Thyroid gland (tissue), 4 donors: ENCODE measurements at regions not wholly inside any gene's neighbourhood (a gene's known extent, or its start where the extent isn't known, plus 50 kb on each side); places are given as distances from the start of the nearest gene placed in this dataset.

Source experiments
- CTCF ChIP-seq, 6 experiments: fragments of 200-600 bp in 3 of 6; fragments of 450-650 bp in 3 of 6; sonication (generic) in 3 of 6; IDR thresholded peaks; one replicate each; pipeline ENCODE4 v1.5.1; 2016 to 2019; ENCODE audit warnings: antibody characterized with exemption in 6 of 6, mild to moderate bottlenecking in 2 of 6, inconsistent platforms in 1 of 6, moderate library complexity in 1 of 6
- POLR2A ChIP-seq, 2 donors: fragments of 450-650 bp; IDR thresholded peaks; one replicate each; pipeline ENCODE4 v1.6.1; 2017; ENCODE audit warnings: antibody characterized with exemption in 2 of 2, mild to moderate bottlenecking in 2 of 2, moderate library complexity in 1 of 2

- TF ChIP-seq CTCF (IDR thresholded peaks at IDR 0.05) (no peak), POLR2A (IDR thresholded peaks at IDR 0.05) (no peak)
Measured at GRCh38 chr4:26050671-26051070, 136.7 kb downstream of the SMIM20 start.
